Dermis blood vessel endothelial cell (primary cell): ENCODE measurements at regions not wholly inside any gene's neighbourhood (a gene's known extent, or its start where the extent isn't known, plus 50 kb on each side); places are given as distances from the start of the nearest gene placed in this dataset.

ENCODE experiments used
- DNase-seq: peaks from one replicate; pipeline ENCODE4 v3.0.0; 2010

- DNase-seq: no peak
These were observed 186.5 kb downstream of the KLF13 start for GRCh38 chr15:31513178-31513577.

DNA sequence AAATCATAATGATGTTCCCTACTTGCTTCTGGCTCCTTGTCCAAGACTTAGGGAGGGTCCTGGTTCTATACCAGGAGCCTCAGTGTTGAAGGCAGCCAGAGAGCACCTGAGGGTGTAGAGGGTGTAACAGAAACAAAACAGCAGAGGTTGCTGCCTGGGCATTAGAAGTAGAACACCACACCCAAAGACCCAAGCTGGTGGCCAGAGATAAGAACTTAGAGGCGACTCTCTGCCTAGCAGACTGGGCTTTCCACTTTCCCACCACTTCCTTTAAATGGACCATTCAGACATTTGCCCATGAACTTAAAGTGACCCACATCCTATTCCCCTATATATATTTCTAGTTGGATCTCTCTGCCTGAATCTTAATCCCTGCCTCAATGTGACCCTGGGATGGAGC is 189.8 kb downstream of the KLF13 start:
- no peak for DNase-seq

- DNase-seq: no peak
These were observed 190.2 kb downstream of the KLF13 start for GRCh38 chr15:31516874-31517273.

DNA sequence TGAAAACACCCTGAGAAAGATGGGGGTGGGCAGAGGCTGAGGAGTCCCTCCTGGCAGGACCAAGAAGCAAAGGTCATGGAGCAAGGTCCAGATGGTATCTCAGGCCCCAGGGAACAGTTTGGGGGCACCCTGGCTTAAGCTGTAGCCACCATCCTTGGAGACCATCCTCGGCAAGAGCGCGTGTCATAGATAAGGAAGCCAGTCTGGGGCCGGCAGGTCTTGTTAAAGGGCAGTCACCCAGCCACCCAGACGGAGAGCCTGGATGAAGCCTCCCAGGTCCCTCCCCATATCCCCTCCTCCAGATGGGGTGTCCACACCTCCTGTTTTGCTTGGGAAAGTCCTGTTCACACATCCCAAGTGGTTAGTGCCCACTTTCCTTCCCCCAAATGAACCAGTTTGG is 191.1 kb downstream of the KLF13 start:
- DNase-seq: no peak

DNA sequence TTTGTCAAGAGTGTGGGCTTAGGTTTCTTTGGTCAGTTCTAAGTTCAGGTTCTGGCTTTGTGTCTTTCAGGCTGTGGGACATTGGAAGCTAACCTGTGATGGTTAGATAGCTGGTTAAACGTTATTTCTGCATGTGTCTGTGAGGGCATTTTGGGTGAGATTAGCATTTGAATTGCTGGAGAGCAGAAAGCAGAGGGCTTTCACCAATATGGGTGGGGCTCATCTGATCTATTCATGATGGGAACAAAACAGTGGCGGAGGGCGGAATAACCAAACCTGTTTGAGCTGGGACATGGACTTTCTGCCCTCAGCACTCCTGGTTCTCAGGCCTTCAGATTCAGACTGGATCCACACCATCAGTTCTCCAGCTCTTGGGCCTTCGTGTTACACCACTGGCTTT is 195.4 kb downstream of the KLF13 start:
- no peak for DNase-seq

DNA sequence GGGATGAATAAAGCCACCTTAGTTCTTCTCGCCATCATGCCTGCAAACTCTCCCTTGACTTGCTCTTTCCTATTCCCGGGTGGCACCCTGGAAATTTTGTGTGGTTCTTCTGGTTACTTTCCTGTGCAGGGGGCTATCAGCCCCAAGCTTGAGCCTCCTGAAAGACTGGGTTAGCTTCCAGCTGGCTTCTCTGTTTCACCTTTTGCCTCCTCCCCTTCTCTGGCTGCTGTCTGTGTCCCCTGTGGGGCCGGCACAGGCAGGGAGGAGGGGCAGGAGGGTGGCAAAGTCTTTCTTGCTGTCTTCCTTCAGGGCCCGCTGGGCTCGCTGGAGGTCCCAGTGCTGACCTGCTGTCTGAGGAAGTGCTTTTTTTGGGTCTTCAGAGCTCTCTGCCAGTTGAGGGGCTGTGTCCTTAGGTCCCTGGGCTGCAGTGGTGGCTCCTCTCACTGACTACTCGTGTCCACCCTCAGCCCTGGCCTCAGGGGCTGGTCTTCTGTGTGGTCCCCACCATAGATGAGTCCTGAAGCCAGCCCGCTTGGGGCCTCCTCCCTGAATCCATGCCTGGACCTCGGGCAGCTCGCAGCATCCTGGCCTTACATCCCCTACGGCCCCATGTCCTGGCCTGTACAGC is 196.5 kb downstream of the KLF13 start:
- DNase-seq: no peak

DNA sequence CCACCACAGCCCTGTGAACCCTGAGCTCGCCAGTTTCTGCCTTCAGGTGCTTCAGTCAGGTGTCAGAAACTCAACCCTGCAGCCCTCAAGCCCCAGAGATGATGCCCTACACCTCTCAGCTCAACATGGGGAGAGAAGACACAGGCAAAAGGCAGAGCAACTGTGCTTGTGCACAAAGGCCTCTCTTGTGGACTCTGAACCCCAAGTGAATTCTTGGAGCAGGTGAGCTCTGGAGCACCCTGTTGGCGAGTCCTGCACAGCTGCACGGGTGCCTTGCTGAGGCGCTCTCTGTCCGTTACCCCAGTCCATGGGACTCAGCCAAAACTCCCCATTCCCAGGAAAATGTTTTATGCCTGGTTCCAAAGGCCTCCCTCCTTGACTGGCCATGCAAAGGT is 197.0 kb downstream of the KLF13 start:
- no peak for DNase-seq

DNA sequence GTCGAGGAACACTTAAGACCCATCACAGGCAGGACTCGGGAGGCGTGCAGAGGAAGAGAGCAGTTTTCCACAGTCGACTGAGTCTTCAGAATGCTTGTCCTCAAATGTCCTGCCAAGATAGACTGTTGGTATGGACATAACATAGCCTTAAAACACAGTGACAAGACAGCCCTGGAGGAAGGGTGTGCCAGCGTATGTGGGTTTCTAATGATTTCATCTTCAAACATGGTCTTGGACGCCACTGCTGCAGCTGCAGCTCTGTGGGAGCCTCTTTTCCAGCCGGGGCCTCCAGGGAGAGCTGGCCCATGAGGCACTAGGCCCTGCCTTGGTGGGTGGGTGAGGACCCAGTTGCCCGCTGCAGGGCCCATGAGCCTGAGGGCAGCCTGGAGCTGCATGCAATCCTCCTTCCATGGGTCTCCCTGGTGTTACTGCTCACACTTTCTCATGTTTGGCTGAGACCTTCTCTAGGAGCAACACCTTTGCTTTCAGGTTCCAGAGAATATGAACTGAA is 198.6 kb downstream of the KLF13 start:
- no peak for DNase-seq

- DNase-seq: no peak
These were observed 199.5 kb downstream of the KLF13 start for GRCh38 chr15:31525988-31526665.

DNA sequence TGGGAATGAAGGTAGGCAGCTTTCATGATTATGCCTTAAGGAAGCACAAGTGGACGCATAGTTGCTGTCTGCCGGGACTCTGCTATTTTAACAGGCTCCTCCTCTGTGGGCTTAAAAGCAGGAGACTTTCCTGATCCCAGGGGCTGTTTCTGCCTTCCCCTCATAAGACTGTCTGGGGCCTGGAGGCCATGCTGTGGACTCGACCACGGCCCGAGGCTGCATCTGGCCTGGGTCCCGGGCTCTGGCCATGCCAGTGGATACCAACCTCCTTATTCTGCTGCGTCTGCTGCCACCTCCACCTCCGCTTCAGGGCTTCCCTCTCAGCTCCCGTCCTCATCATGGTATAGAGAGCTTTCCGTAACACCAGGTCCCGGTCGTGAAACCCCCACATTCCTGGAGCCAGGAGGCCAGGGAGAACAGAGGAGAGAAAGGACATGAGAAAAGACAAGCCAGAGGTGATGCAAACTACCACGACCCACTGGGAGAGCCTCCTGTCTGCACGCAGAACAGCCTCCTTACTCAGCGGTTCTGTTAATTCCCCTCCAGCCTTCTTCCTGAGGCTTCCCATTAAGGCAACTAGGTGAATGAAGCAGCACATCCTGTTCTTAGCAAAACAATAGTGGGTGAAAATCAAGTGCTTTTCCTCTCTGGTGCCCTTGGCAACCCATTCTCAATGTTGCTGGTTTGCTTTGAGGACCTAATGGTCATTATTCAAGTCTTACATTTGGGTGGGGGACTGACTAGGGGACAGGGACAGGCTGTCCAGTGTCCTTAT is 200.5 kb downstream of the KLF13 start:
- peak; percentile 64 for DNase-seq

- DNase-seq: no peak
These were observed 202.2 kb downstream of the KLF13 start for GRCh38 chr15:31528846-31529245.

- DNase-seq: no peak
These were observed 211.3 kb downstream of the KLF13 start for GRCh38 chr15:31537770-31538592.

GRCh38 chr15:31540633-31541032 is 214.0 kb downstream of the KLF13 start:
- no peak for DNase-seq

DNA sequence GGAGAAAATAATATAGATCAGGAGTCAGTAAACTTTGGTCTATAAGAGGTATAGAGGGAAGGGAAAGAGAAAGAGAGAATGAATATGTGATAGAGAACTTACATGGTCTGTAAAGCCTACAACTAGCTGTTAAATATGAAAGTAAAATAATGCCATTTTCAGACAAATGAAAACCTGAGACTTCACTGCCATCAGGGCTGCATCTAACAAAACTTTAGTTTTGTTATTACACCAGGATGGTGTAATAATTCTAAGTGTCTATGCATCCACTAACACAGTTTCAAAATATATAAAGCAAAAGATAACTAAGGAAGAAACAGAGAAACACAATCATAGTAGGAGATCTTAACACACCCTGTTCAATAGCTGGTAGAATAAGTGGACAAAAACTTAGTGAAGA is 217.7 kb downstream of the KLF13 start:
- DNase-seq: no peak

GRCh38 chr15:31545257-31545656 is 218.6 kb downstream of the KLF13 start:
- DNase-seq: no peak

GRCh38 chr15:31550211-31550977 is 223.8 kb downstream of the KLF13 start:
- no peak for DNase-seq

- DNase-seq: no peak
These were observed 224.7 kb downstream of the KLF13 start for GRCh38 chr15:31551323-31551722.

DNA sequence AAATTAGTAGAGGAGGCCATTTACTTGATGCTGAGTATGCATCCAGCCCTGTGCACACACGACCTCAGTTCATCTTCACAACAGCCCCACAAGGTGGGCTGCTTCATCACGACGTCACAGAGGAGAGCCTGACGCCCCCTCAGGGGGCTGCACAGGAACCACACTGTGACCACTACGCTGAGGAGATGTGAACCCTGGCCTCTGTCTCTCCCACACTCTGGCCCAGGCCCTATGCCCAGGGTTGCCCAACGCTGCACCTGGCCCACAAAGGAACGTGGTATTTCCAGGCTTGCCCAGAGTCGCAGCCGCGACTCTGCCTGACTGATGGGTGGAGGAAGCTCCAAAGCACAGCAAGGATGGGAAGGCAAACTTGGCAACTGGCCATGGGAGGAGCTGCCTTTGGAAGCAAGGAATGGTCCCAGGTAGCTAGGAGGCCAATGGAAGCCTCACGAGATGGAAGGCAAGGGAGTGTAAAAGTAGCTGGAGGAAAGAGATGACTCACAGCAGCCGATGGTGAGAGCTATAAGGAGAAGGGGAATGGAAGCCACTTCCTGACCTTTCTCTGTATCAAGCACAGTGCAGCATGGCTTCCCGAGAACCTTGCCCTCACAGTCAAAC is 226.0 kb downstream of the KLF13 start:
- no peak for DNase-seq

DNA sequence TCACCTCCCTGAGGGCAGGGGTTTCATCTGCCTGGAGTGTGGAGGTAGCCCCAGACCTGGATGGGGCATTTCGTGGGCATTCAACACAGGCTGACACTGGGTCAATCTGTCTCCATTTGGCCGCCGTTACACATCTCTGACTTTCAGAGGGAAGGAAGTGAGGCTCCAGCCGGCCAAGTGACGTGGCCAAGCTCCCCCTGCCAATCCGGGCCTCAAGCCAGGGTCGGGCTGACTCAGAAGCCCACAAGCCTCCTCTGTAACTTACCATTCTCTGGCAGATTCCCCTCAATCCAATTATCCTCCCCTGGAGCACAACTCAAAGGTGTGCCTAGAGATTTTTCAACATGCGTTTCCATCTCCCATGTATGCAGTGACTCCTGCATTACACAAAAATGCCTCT is 227.6 kb downstream of the KLF13 start:
- peak; percentile 84 for DNase-seq

DNA sequence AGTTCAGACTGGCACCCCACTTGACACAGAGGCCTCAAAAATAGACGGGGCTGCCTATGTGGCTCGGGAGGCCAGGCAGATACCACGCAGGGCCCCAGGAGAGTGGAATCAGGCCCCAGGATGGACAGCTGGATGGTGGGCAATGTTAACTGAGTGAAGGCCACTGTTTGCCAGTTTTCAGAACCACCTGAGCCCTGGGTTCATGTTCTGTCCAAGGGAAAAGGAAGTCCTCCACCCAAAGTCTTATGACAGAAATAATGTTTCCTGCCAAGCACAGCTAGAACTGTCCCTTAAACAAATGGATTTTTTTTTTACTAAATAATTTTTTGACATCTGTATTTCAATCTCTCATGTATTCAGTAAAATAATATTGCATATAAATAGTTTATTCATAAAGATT is 228.4 kb downstream of the KLF13 start:
- DNase-seq: no peak

DNA sequence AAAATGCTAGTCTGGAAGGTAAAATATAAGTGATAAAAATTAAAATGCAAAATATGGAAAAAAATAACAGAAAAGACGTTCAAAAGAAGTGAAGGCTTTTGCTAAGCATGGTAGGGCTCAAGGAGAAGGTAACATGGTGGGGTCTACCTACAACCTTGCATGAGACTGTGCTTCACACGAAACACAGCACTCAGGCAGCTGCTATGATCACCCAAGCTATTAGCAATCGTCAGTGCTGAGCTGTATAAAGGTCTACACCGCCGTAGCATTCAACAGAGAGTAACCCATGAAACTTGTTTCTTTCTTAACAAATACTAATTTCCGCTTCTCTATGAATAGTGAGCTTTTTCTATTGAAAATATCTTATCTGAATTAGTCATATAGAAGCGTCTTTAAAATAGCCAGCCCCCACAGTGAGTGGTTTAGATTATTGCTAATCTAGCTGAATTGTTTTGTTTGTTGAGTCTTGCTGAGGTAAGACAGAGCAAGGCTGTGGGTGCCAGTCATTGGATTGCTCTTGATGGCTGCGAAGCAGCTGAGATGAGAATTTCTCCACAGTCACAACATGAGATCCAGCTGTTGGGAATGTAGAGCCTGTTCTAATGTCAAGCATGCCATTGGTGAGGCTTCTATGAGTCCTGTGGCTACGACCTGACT is 230.0 kb downstream of the KLF13 start:
- DNase-seq: no peak
